ENCODE measurements at regions not wholly inside any gene's neighbourhood (a gene's known extent, or its start where the extent isn't known, plus 50 kb on each side); places are given as distances from the start of the nearest gene placed in this dataset.

- no peak overlapping the region for H3K4me3 ChIP-seq (ENCODE audit: low read depth in 1 of 3, low read length in 3 of 3)
- H3K27me3 ChIP-seq (ENCODE audit: control insufficient read depth in 4 of 4, insufficient read depth in 4 of 4, low read length in 3 of 4): peaks cover 0 to 8% (median 0%) of the 10 kb centered on the region in 4 donors
- 76% methylated on average over 1 of the region's 1 CpG for WGBS
- TF ChIP-seq GABPA (IDR thresholded peaks at IDR 0.05 in 1 of 2, conservative IDR thresholded peaks at IDR 0.05 in 1 of 2) (no peak), NR2F2 (IDR thresholded peaks at IDR 0.05) (no peak), HNF4A (conservative IDR thresholded peaks at IDR 0.05) (no peak)
- TF ChIP-seq, protein P1, sequence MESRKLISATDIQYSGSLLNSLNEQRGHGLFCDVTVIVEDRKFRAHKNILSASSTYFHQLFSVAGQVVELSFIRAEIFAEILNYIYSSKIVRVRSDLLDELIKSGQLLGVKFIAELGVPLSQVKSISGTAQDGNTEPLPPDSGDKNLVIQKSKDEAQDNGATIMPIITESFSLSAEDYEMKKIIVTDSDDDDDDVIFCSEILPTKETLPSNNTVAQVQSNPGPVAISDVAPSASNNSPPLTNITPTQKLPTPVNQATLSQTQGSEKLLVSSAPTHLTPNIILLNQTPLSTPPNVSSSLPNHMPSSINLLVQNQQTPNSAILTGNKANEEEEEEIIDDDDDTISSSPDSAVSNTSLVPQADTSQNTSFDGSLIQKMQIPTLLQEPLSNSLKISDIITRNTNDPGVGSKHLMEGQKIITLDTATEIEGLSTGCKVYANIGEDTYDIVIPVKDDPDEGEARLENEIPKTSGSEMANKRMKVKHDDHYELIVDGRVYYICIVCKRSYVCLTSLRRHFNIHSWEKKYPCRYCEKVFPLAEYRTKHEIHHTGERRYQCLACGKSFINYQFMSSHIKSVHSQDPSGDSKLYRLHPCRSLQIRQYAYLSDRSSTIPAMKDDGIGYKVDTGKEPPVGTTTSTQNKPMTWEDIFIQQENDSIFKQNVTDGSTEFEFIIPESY (IDR thresholded peaks at IDR 0.05): no peak
- H3K36me3 ChIP-seq (ENCODE audit: control insufficient read depth in 4 of 4, insufficient read depth in 3 of 4, low read depth in 1 of 4, low read length in 3 of 4): no peaks in the 10 kb centered on the region
- no peak overlapping the region for H3K27ac ChIP-seq (ENCODE audit: low read depth in 1 of 2, low read length in 2 of 2)
- H3K4me1 ChIP-seq (ENCODE audit: control insufficient read depth in 4 of 4, insufficient read depth in 4 of 4, low read length in 3 of 4): no peaks in the 10 kb centered on the region
- no peaks in the 10 kb centered on the region for H3K9me3 ChIP-seq (ENCODE audit: control insufficient read depth in 4 of 4, low read length in 3 of 4)
- H3K9ac ChIP-seq (ENCODE audit: low read depth in 1 of 2, low read length in 2 of 2): no peak overlapping the region
- no peak for DNase-seq (ENCODE audit: low spot score)
Observed at GRCh38 chr10:47223236-47223635, 76.8 kb upstream of the GDF10 start.

DNA sequence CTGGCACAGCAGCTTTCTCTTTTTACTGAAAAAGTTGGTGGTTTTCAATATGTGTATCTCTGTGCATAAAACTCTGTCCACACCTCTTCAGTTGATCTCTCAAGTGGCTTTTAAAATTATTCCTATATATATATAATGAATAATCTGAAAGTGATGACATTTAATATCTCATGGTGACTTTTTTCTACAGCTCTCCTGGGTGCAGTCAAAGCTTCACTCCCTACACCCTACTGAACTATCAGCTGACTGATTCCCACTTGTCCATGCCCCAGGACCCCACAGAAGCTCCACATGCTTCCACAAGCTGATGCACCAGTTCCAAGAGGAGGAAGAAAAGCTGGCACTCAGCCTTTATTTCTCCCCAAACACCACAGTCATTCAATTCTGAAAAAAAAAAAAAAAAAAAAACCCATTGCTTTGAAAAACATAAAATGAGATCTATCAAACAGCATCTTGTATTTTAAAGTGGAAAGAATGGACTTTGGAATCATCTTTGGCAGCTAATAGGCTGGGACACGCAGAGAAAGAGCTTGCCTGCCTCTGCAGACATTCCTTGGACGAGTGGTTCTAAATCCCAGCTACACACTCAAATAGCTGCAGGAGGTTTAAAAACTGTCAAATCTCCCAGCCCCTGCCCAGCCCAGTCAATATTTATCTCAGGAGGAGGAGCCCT is 75.3 kb upstream of the GDF10 start:
- WGBS: 43% methylated on average over 2 of the region's 2 CpGs
- TF ChIP-seq ATF3 (IDR thresholded peaks at IDR 0.05): no peak
- TF ChIP-seq, protein P1 (IDR thresholded peaks at IDR 0.05): no peak
- no peak for TF ChIP-seq RAD21 (IDR thresholded peaks at IDR 0.05)
- no peak for TF ChIP-seq FOXA2 (IDR thresholded peaks at IDR 0.05)
- TF ChIP-seq SP1 (IDR thresholded peaks at IDR 0.05): no peak
- TF ChIP-seq CTCF (IDR thresholded peaks at IDR 0.05; ENCODE audit: low read depth, low read length, missing input control): no peak
- TF ChIP-seq, protein P2, sequence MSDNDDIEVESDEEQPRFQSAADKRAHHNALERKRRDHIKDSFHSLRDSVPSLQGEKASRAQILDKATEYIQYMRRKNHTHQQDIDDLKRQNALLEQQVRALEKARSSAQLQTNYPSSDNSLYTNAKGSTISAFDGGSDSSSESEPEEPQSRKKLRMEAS (IDR thresholded peaks at IDR 0.05): no peak
- Histone ChIP-seq H3K27ac (ENCODE audit: low read depth in 1 of 2, low read length in 2 of 2) (no peak overlapping the region), H3K4me1 (ENCODE audit: control insufficient read depth in 4 of 4, insufficient read depth in 4 of 4, low read length in 3 of 4) (no peaks in the 10 kb centered on the region), H3K4me3 (ENCODE audit: low read depth in 1 of 3, low read length in 3 of 3) (no peak overlapping the region), H3K9me3 (ENCODE audit: control insufficient read depth in 4 of 4, low read length in 3 of 4) (peaks cover 0 to 3% (median 1%) of the 10 kb centered on the region in 4 donors), H3K27me3 (ENCODE audit: control insufficient read depth in 4 of 4, insufficient read depth in 4 of 4, low read length in 3 of 4) (peaks cover 0 to 8% (median 0%) of the 10 kb centered on the region in 4 donors), H3K9ac (ENCODE audit: low read depth in 1 of 2, low read length in 2 of 2) (no peak overlapping the region), H3K36me3 (ENCODE audit: control insufficient read depth in 4 of 4, insufficient read depth in 3 of 4, low read depth in 1 of 4, low read length in 3 of 4) (no peaks in the 10 kb centered on the region)
- DNase-seq (ENCODE audit: low spot score): no peak

Data from liver (tissue), 8 donors.